HG02981 (cell line): ENCODE measurements at regions not wholly inside any gene's neighbourhood (a gene's known extent, or its start where the extent isn't known, plus 50 kb on each side); places are given as distances from the start of the nearest gene placed in this dataset.
"Not testable (repeated sequence)": the region's sequence is repeated elsewhere in the genome, so short reads cannot be mapped to it uniquely, and the experiment has no call there.

ENCODE experiments used
- ATAC-seq: cut with Tn5 transposase; IDR thresholded peaks from one replicate; pipeline ENCODE4 v1.9.1; 2021; ENCODE audit warnings: mild to moderate bottlenecking, moderate library complexity; ENCODE audit not compliant: unreplicated experiment

GRCh38 chr4:18630218-18631110 is 608.9 kb upstream of the LCORL start:
- no peak for ATAC-seq

DNA sequence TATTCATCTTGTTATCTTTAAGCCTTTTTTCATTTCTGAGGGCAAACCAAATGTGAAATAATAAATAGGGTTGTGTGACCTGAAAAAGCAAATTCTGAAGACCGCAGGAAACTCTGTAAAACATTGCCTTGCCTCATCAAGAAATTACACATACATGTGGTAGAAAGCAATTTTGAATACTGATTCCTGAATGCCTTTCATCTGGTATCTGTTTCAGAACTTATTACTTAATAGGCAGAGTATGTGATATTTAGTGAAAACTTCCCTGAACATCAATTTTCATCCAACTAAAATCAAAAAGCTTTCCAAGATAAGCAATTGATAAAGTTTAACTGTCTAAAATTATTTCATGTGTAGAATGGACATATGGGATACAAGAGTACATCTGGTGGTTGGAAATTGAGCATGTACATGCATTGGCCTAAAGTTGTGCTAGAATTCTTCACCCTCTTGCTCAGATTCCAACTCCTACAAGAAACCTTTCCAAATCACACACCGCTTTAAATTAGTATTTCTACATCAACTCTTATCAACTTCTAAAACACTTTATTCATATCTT is 606.0 kb upstream of the LCORL start:
- ATAC-seq = no peak

GRCh38 chr4:18626996-18627395 is 605.4 kb upstream of the LCORL start:
- ATAC-seq = no peak

DNA sequence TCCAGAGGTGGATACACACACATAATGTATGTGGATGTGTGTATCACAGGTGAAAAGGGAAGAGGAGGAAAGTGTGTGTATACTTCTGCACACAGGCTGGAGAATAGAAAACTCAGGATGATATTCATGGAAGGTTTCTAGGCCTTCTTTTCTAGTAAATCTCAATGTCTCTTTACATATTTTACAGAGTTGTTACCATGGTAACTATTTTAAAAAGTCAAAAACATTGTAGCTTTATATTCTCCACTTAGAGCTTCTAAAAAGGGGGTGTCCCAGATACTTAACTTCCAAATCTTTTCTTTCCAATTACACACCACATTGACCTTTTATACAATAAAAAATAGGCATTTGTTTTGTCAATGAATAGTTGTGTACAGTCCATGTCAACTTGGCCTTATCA is 604.8 kb upstream of the LCORL start:
- no peak for ATAC-seq

DNA sequence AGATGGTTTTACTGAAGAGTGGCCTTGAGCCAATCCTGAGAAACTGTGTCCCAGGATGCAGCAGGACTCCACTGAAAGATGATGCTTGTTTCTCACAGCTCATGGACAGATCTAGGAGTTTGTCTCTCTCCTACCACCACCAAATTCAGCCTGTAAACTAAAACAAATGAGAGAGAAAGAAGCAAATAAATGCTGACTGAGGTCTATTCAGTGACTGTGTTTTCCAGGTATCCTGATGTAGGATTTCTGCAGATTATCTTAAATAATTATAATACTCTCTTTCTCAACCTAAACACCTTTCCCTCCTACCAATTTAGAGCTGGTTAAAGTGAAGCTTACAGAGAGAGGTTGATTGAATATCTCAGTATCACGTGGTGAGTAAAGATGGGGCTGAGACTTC is 599.6 kb upstream of the LCORL start:
- no peak for ATAC-seq

DNA sequence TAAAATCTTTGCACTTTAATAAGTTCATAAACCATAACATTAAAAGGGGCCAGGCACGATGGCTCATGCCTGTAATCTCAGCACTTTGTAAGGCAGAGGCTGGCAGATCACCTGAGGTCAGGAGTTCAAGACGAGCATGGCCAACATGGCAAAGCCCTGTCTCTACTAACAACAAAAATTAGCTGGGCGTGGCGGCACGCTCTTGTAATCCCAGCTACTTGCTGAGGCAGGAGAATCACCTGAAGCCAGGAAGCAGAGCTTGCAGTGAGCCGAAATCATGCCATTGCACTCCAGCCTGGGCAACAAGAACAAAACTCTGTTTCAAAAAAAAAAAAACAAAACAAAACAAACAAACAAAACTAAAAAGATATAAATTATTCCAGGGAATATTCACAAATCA is 595.2 kb upstream of the LCORL start:
- no peak for ATAC-seq

DNA sequence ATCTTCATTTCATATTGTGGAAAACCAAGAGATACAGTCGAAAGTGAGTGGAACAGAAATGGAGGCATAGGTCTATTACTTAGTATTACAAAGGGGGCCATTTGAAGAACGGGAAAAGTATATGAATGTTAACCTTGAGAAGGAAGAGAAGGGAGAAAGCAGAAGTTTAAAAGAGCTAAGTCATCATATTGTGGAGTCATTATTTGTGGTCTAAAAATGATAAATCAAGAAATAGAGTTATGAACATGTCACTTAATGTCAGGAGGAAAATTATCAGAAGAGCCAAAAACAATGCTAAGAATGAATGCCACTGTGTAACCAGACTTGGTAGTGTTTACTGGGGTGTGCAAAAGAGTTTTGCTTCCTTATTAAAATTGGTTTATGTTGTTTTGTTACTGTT is 589.5 kb upstream of the LCORL start:
- no peak for ATAC-seq

DNA sequence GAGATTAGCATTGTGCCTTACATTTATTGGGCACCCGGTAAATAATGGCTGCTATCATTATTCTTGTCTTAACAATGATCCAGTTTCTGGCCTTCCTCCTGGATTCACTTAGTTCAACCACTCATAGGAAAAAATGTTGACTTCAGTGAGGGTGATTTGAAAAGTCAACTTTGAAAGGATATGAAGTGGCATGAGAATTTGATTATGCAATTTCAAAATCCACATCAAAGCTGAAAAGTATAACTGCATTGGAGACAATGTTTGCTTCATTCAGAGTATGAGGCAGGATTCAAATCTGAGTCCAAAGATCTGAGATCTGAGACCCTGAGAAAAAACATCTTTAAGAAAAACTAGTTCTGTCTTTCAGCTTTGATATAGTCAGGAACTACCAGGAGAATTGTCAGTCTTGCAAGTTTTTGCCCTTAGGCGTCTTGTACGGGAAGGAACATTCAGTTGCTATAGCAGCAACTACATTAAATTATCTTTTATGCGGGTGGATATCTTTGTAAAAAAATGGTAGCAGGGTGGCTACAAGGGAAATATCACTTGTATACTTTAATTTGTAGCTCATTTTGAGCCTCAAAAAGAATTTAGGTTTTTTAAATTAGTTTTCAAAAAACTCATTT is 587.5 kb upstream of the LCORL start:
- ATAC-seq = no peak

DNA sequence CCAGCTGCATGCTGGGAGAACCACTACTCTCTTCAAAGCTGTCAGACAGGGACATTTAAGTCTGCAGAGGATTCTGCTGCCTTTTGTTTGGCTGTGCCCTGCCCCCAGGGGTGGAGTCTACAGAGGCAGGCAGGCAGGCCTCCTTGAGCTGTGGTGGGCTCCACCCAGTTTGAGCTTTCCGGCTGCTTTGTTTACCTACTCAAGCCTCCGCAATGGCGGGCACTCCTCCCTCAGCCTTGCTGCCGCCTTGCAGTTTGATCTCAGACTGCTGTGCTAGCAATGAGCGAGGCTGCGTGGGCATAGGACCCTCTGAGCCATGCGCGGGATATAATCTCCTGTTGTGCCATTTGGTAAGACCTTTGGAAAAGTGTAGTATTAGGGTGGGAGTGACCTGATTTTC is 581.1 kb upstream of the LCORL start:
- ATAC-seq = not testable (repeated sequence)

GRCh38 chr4:18593297-18594002 is 571.9 kb upstream of the LCORL start:
- ATAC-seq = peak; percentile 77

- ATAC-seq = no peak
These were observed 561.3 kb upstream of the LCORL start for GRCh38 chr4:18582841-18583240.

GRCh38 chr4:18578307-18578706 is 556.8 kb upstream of the LCORL start:
- ATAC-seq = no peak

DNA sequence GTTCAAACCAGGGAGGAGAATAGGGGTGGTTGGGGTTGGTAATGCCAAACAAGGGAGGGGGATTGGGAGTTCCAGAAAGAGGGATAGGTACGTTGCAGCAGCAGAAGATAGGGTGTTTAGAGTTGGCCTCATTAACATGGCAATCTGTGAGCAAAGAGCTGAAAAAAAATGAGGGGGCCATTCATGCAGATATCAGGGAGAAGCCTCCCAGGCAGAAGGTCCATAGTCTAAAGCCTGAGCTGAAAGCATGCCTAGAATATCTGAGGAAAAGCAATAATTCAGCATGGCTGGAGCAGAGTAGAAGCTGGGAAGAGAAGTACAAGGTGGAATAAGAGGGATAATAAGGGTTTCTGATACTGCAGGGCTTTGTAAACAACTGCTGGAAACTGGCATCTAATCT is 550.9 kb upstream of the LCORL start:
- ATAC-seq = no peak

DNA sequence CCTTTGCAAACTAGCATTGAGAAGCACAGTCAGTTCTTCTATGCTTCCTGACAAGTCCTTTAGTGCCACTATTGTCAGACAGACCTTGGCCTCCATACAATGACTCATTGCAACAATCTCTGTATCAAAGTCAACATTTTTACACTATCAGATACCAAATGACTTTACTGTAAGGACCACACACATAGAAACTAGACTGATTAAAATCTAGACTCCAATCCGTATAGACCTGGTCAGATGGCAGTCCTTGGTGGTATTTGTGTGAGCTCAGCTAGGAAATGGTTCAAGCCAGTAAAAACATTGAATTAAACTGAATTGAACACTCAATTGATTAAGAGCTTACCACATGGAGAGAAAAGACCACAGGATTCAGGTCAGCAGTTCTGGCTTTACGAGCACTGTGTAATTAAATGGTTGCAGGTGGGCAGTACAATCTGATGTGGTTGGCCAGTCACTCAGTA is 549.8 kb upstream of the LCORL start:
- ATAC-seq = no peak

DNA sequence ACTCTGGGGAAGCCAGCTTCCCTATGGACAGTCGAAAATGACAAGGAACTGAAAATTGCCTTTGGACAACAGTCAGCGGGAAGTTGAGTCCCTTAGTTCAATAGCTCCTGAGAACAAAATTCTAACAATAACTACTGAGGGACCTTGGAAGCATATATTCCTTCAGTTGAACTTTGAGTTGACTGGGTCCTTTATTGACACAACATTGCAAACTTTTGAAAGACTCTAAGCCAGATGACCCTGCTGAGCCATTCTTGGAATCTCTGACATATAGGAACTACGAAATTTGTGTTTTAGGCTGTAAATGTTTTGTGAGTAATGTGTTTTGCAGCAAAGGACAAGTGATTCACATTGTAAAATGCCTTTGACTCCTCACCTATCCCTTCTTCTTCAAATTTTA is 548.8 kb upstream of the LCORL start:
- no peak for ATAC-seq

GRCh38 chr4:18568600-18568999 is 547.0 kb upstream of the LCORL start:
- no peak for ATAC-seq

- no peak for ATAC-seq
These were observed 545.6 kb upstream of the LCORL start for GRCh38 chr4:18566970-18567799.

DNA sequence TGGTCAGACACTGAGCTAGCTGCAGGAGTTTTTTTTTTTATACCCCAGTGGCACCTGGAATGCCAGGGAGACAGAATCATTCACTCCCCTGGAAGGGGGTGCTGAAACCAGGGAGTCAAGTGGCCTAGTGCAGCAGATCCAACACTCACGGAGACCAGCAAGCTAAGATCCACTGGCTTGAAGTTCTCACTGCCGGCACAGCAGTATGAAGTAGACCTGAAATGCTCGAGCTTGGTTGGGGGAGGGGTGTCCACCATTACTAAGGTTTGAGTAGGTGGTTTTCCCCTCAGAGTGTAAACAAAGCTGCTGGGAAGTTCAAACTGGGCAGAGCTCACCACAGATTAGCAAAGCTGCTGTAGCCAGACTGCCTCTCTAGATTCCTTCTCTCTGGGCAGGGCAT is 537.9 kb upstream of the LCORL start:
- ATAC-seq = no peak

DNA sequence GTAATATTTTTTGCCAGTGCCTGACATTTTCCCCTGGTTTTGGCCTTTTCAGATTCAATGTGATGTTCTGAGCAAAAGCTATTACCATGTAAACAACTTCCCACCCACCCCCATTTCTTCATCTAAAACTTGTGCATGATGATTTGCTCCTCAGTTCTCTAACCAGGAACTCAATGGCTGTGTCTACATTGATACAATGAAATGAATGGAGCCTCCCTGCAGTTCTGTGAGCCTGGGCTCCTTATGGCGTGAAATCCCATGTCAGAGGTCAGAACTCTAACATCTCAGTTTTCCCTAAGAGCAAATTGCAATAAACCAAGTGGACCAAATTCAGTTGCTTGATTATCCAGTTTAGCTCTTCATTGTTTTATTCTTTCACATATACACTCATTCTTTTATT is 534.8 kb upstream of the LCORL start:
- no peak for ATAC-seq

DNA sequence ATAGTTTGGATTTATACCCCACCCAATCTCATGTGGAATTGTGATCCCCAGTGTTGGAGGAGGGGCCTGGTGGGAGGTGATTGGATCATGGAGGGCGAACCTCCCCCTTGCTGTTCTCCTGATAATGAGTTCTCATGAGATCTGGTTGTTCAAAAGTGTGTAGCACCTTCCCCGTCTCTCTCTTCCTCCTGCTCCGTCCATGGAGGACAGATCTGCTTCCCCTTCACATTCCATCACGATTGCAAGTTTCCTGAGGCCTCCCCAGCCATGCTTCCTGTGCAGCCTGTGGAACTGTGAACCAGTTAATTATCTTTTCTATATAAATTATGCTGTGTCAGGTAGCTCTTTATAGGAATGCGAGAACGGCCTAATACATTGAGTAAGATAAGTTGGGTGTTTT is 518.8 kb upstream of the LCORL start:
- ATAC-seq = no peak

- no peak for ATAC-seq
These were observed 516.6 kb upstream of the LCORL start for GRCh38 chr4:18538121-18538520.
